ENCODE measurements at regions not wholly inside any gene's neighbourhood (a gene's known extent, or its start where the extent isn't known, plus 50 kb on each side); places are given as distances from the start of the nearest gene placed in this dataset.

GRCh38 chrX:88416965-88417364, 330.1 kb upstream of the CPXCR1 start:
- CTCF ChIA-PET (ENCODE audit: unreplicated experiment) = no interaction called here
- H3K4me1 ChIP-seq (ENCODE audit: insufficient read depth, low read length, poor library complexity, severe bottlenecking) = no peaks in the 10 kb centered on the region
- no peak for TF ChIP-seq EZH2phosphoT487 (IDR thresholded peaks at IDR 0.05; ENCODE audit: borderline replicate concordance, low read depth, low read length)
- no peaks in the 10 kb centered on the region for H3K79me2 ChIP-seq (ENCODE audit: insufficient read depth, low read depth, low read length)
- H3K4me3 ChIP-seq (ENCODE audit: low read depth, low read length, poor library complexity, severe bottlenecking) = no peak overlapping the region
- H3K4me2 ChIP-seq (ENCODE audit: low read length) = no peak overlapping the region
- H3K9me2 ChIP-seq (ENCODE audit: insufficient read depth, low read length) = no peaks in the 10 kb centered on the region
- no TSS peak for BruUV-seq (replicated peaks)
- H2AFZ ChIP-seq (ENCODE audit: low read length) = no peak overlapping the region
- H3K9me3 ChIP-seq (ENCODE audit: low read length) = no peaks in the 10 kb centered on the region
- POLR2A ChIA-PET = no interaction called here
- intact Hi-C loops (cut with micrococcal nuclease; ENCODE audit: unreplicated experiment) = no loop called here
- no peak overlapping the region for H3K27ac ChIP-seq (ENCODE audit: low read depth, low read length, poor library complexity, severe bottlenecking)
- no peak for DNase-seq (ENCODE audit: low spot score)
- H3K36me3 ChIP-seq (ENCODE audit: insufficient read depth, low read length) = no peaks in the 10 kb centered on the region
- no peaks in the 10 kb centered on the region for H4K20me1 ChIP-seq (ENCODE audit: insufficient read depth, low read length)

GRCh38 chrX:88424071-88424470, 323.0 kb upstream of the CPXCR1 start:
- H3K9me3 ChIP-seq (ENCODE audit: low read length) = no peaks in the 10 kb centered on the region
- no peak overlapping the region for H3K4me3 ChIP-seq (ENCODE audit: low read depth, low read length, poor library complexity, severe bottlenecking)
- TF ChIP-seq EZH2phosphoT487 (IDR thresholded peaks at IDR 0.05; ENCODE audit: borderline replicate concordance, low read depth, low read length) (no peak), CTCF (conservative IDR thresholded peaks at IDR 0.05; ENCODE audit: low read length) (no peak)
- H3K9me2 ChIP-seq (ENCODE audit: insufficient read depth, low read length) = no peaks in the 10 kb centered on the region
- no peaks in the 10 kb centered on the region for H3K36me3 ChIP-seq (ENCODE audit: insufficient read depth, low read length)
- ChIA-PET CTCF (ENCODE audit: unreplicated experiment) (no interaction called here), POLR2A (no interaction called here)
- no peaks in the 10 kb centered on the region for H3K4me1 ChIP-seq (ENCODE audit: insufficient read depth, low read length, poor library complexity, severe bottlenecking)
- no peak for DNase-seq (ENCODE audit: low spot score)
- intact Hi-C loops (cut with micrococcal nuclease; ENCODE audit: unreplicated experiment) = no loop called here
- H3K79me2 ChIP-seq (ENCODE audit: insufficient read depth, low read depth, low read length) = no peaks in the 10 kb centered on the region
- H3K4me2 ChIP-seq (ENCODE audit: low read length) = no peak overlapping the region
- H4K20me1 ChIP-seq (ENCODE audit: insufficient read depth, low read length) = no peaks in the 10 kb centered on the region
- H3K27ac ChIP-seq (ENCODE audit: low read depth, low read length, poor library complexity, severe bottlenecking) = no peak overlapping the region
- no peak overlapping the region for H2AFZ ChIP-seq (ENCODE audit: low read length)
- BruUV-seq (replicated peaks) = no TSS peak

GRCh38 chrX:88424541-88424940, 322.5 kb upstream of the CPXCR1 start:
- H3K4me1 ChIP-seq (ENCODE audit: insufficient read depth, low read length, poor library complexity, severe bottlenecking) = no peaks in the 10 kb centered on the region
- no peak for TF ChIP-seq CTCF (conservative IDR thresholded peaks at IDR 0.05; ENCODE audit: low read length)
- POLR2A ChIA-PET = no interaction called here
- CTCF ChIA-PET (ENCODE audit: unreplicated experiment) = no interaction called here
- intact Hi-C loops (cut with micrococcal nuclease; ENCODE audit: unreplicated experiment) = no loop called here
- H3K79me2 ChIP-seq (ENCODE audit: insufficient read depth, low read depth, low read length) = no peaks in the 10 kb centered on the region
- no peaks in the 10 kb centered on the region for H3K9me2 ChIP-seq (ENCODE audit: insufficient read depth, low read length)
- H3K4me3 ChIP-seq (ENCODE audit: low read depth, low read length, poor library complexity, severe bottlenecking) = no peak overlapping the region
- no peaks in the 10 kb centered on the region for H4K20me1 ChIP-seq (ENCODE audit: insufficient read depth, low read length)
- DNase-seq (ENCODE audit: low spot score) = no peak
- H3K4me2 ChIP-seq (ENCODE audit: low read length) = no peak overlapping the region
- H2AFZ ChIP-seq (ENCODE audit: low read length) = no peak overlapping the region
- no peak overlapping the region for H3K27ac ChIP-seq (ENCODE audit: low read depth, low read length, poor library complexity, severe bottlenecking)
- no peaks in the 10 kb centered on the region for H3K9me3 ChIP-seq (ENCODE audit: low read length)
- BruUV-seq (replicated peaks) = no TSS peak
- H3K36me3 ChIP-seq (ENCODE audit: insufficient read depth, low read length) = no peaks in the 10 kb centered on the region

Measured in OCI-LY7 (cell line).